Stimulated activated CD8-positive, alpha-beta memory T cell treated with anti-CD3 and anti-CD28 coated beads, Interleukin-7, amount 100 ng/mL, for 48 hours (primary cell): ENCODE measurements at regions not wholly inside any gene's neighbourhood (a gene's known extent, or its start where the extent isn't known, plus 50 kb on each side); places are given as distances from the start of the nearest gene placed in this dataset.
A peak's percentile ranks its signal among the peaks of the same experiment; 100 is the strongest.
"Not testable (repeated sequence)": the region's sequence is repeated elsewhere in the genome, so short reads cannot be mapped to it uniquely, and the experiment has no call there.

Source experiments
- DNase-seq, 2 donors: peaks; one replicate each; pipeline ENCODE4 v3.0.0-alpha.2; 2020; ENCODE audit warnings: low read depth in 1 of 2; ENCODE audit errors: extremely low read depth in 1 of 2

- not testable (repeated sequence) for DNase-seq
Observed at GRCh38 chr11:91268512-91269295, 955.9 kb upstream of the FAT3 start.

- no peak for DNase-seq
Observed at GRCh38 chr11:91265946-91266345, 958.7 kb upstream of the FAT3 start.

- no peak for DNase-seq
Observed at GRCh38 chr11:91264481-91264880, 960.1 kb upstream of the FAT3 start.

GRCh38 chr11:91263496-91264365 lies 960.9 kb upstream of the FAT3 start:
- DNase-seq = no peak

GRCh38 chr11:91261513-91261912 lies 963.1 kb upstream of the FAT3 start:
- DNase-seq = no peak

GRCh38 chr11:91258876-91259275 lies 965.7 kb upstream of the FAT3 start:
- no peak for DNase-seq

GRCh38 chr11:91257667-91258066 lies 967.0 kb upstream of the FAT3 start:
- no peak for DNase-seq

- DNase-seq = peak in 1 of 2 donors; percentile 0
Observed at GRCh38 chr11:91248199-91248807, 976.3 kb upstream of the FAT3 start.

- no peak for DNase-seq
Observed at GRCh38 chr11:91247009-91247735, 977.4 kb upstream of the FAT3 start.

GRCh38 chr11:91244912-91245311 lies 979.7 kb upstream of the FAT3 start:
- no peak for DNase-seq

- DNase-seq = no peak
Observed at GRCh38 chr11:91243630-91244029, 981.0 kb upstream of the FAT3 start.

- DNase-seq = no peak
Observed at GRCh38 chr11:91243051-91243450, 981.6 kb upstream of the FAT3 start.

- no peak for DNase-seq
Observed at GRCh38 chr11:91241226-91241625, 983.4 kb upstream of the FAT3 start.

GRCh38 chr11:91239359-91239758 lies 985.3 kb upstream of the FAT3 start:
- DNase-seq = no peak

- no peak for DNase-seq
Observed at GRCh38 chr11:91231226-91231625, 993.4 kb upstream of the FAT3 start.

- no peak for DNase-seq
Observed at GRCh38 chr11:91230647-91231046, 994.0 kb upstream of the FAT3 start.

- DNase-seq = no peak
Observed at GRCh38 chr11:91222830-91223229, 1000.0 kb upstream of the CHORDC1 start.

GRCh38 chr11:91220476-91221202 lies 997.8 kb upstream of the CHORDC1 start:
- no peak for DNase-seq

- DNase-seq = no peak
Observed at GRCh38 chr11:91219535-91219934, 996.7 kb upstream of the CHORDC1 start.

- DNase-seq = no peak
Observed at GRCh38 chr11:91209751-91210150, 986.9 kb upstream of the CHORDC1 start.
